Upper lobe of left lung (tissue), 6 donors: ENCODE measurements at regions not wholly inside any gene's neighbourhood (a gene's known extent, or its start where the extent isn't known, plus 50 kb on each side); places are given as distances from the start of the nearest gene placed in this dataset.
A peak's percentile ranks its signal among the peaks of the same experiment; 100 is the strongest.

ENCODE experiments used
- ATAC-seq, 2 donors: fragments of 200-7000 bp; cut with Tn5 transposase; one replicate each; pipeline ENCODE4 v1.9.1; 2022; ENCODE audit warnings: mild to moderate bottlenecking in 2 of 2, moderate library complexity in 2 of 2; ENCODE audit not compliant: low FRiP score in 2 of 2
- DNase-seq, 2 donors: peaks; one replicate each; pipeline ENCODE4 v3.0.0-alpha.2; 2019 to 2020
- H3K27ac ChIP-seq, 4 donors: fragments of 200-600 bp; sonication (generic); one replicate each; pipeline ENCODE4 v1.5.1; 2016 to 2019
- H3K27me3 ChIP-seq, 4 donors: fragments of 200-600 bp; sonication (generic); one replicate each; pipeline ENCODE4 v1.5.1; 2017 to 2019
- H3K36me3 ChIP-seq, 4 donors: fragments of 200-600 bp; sonication (generic); one replicate each; pipeline ENCODE4 v1.5.1; 2016 to 2019
- H3K4me1 ChIP-seq, 4 donors: fragments of 200-600 bp; sonication (generic); one replicate each; pipeline ENCODE4 v1.5.1; 2018 to 2019
- H3K4me3 ChIP-seq, 4 donors: fragments of 200-600 bp; sonication (generic); one replicate each; pipeline ENCODE4 v1.5.1; 2017 to 2019; ENCODE audit warnings: mild to moderate bottlenecking in 2 of 4, moderate library complexity in 1 of 4
- H3K9me3 ChIP-seq, 4 donors: fragments of 200-600 bp; sonication (generic); one replicate each; pipeline ENCODE4 v1.5.1; 2018 to 2019
- EP300 ChIP-seq, 4 donors: sonication (generic); formaldehyde crosslinking; IDR thresholded peaks; one replicate each; pipeline ENCODE4 v1.5.1; 2017; ENCODE audit warnings: antibody characterized with exemption in 4 of 4, control low read depth in 2 of 4
- POLR2A ChIP-seq, 4 donors: fragments of 450-650 bp; IDR thresholded peaks; one replicate each; pipeline ENCODE4 v1.5.1; 2016 to 2017; ENCODE audit warnings: antibody characterized with exemption in 4 of 4, mild to moderate bottlenecking in 2 of 4
- POLR2AphosphoS5 ChIP-seq, 2 donors: sonication (generic); formaldehyde crosslinking; IDR thresholded peaks; one replicate each; pipeline ENCODE4 v1.5.1; 2017; ENCODE audit warnings: antibody characterized with exemption in 2 of 2
- WGBS, 2 donors: methylation state at CpG; one replicate each; pipeline ENCODE4 v1.1.5; 2017 to 2018; 5-methylcytosine and 5-hydroxymethylcytosine counted together
- TF ChIP-seq, protein P1 (sequence below), 6 experiments: fragments of 450-650 bp in 4 of 6; fragments of 200-600 bp in 2 of 6; sonication (generic) in 2 of 6; IDR thresholded peaks; one replicate each; pipeline ENCODE4 v1.5.1; 2016 to 2019; ENCODE audit warnings: antibody characterized with exemption in 6 of 6
- donor health status: DM: no; HTN: no; CAD: no; lungs with moderate emphysema.
- donor health status: DM: no; HTN: yes; CAD: no; lungs with severe emphysema.

DNA sequence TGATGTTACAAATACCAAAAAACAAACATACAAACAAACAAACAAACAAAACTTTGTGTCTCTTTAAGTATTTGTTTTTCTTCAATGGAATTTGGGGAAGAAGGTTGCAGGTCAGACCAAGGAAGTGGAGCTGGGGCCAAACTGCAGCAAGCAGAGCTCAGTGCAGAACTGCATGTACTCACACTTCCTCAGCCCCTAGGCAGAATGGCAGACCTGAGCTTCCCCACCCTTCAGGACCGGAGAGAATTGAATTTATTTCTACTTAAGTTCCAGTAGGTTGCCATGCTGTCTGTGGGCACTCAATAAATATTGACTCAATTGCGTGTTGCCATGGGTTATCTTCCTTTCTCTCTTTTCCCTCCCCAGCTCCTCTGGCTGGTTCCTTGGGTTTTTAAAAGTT lies 173.6 kb downstream of the PTGER3 start:
- H3K4me1 ChIP-seq: peaks cover 0 to 3% (median 0%) of the 10 kb centered on the region in 4 donors

DNA sequence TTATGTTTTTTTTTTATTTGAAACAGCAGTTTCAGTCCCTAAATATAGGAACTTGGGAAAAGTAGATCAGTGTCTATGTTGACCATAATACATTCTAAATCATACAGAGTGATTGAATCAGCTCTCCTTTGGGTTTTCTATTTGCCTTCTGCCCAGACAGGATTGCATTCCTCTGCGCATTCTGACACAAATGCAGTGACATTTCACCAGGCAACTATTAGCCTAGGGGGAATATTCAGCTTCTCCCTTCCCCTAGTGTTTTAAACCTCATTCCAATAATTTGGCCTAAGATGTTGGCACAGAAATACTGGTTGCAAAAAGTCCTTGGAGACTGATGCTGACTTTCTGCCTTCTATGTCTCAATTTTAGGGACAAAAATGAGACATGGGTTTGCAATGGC lies 172.8 kb downstream of the PTGER3 start:
- no peaks in the 10 kb centered on the region for H3K27me3 ChIP-seq
- peaks cover 0 to 3% (median 0%) of the 10 kb centered on the region in 4 donors for H3K4me1 ChIP-seq
- TF ChIP-seq, protein P1, sequence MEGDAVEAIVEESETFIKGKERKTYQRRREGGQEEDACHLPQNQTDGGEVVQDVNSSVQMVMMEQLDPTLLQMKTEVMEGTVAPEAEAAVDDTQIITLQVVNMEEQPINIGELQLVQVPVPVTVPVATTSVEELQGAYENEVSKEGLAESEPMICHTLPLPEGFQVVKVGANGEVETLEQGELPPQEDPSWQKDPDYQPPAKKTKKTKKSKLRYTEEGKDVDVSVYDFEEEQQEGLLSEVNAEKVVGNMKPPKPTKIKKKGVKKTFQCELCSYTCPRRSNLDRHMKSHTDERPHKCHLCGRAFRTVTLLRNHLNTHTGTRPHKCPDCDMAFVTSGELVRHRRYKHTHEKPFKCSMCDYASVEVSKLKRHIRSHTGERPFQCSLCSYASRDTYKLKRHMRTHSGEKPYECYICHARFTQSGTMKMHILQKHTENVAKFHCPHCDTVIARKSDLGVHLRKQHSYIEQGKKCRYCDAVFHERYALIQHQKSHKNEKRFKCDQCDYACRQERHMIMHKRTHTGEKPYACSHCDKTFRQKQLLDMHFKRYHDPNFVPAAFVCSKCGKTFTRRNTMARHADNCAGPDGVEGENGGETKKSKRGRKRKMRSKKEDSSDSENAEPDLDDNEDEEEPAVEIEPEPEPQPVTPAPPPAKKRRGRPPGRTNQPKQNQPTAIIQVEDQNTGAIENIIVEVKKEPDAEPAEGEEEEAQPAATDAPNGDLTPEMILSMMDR (IDR thresholded peaks at IDR 0.05): no peak
- TF ChIP-seq EP300 (IDR thresholded peaks at IDR 0.05) (no peak), POLR2A (IDR thresholded peaks at IDR 0.05) (no peak), POLR2AphosphoS5 (IDR thresholded peaks at IDR 0.05) (no peak)
- no peak overlapping the region for H3K27ac ChIP-seq
- H3K4me3 ChIP-seq: no peak overlapping the region
- 79 to 88% methylated on average over 1 of the region's 1 CpG for WGBS, 2 donors
- no peaks in the 10 kb centered on the region for H3K36me3 ChIP-seq
- H3K9me3 ChIP-seq: no peaks in the 10 kb centered on the region
- DNase-seq (no peak), ATAC-seq (no peak)

More for the DNA sequence above, 173.6 kb downstream of the PTGER3 start:
- DNase-seq: no peak
- peak in 1 of 2 donors; percentile 58 for ATAC-seq
- Histone ChIP-seq H3K27me3 (no peaks in the 10 kb centered on the region), H3K27ac (no peak overlapping the region), H3K4me3 (no peak overlapping the region), H3K9me3 (peaks cover 0 to 3% (median 0%) of the 10 kb centered on the region in 4 donors), H3K36me3 (no peaks in the 10 kb centered on the region)
- WGBS, 2 donors: 38 to 47% methylated on average over 2 of the region's 2 CpGs
- TF ChIP-seq POLR2AphosphoS5 (IDR thresholded peaks at IDR 0.05) (no peak), POLR2A (IDR thresholded peaks at IDR 0.05) (no peak), EP300 (IDR thresholded peaks at IDR 0.05) (no peak)
- TF ChIP-seq, protein P1 (IDR thresholded peaks at IDR 0.05): no peak

DNA sequence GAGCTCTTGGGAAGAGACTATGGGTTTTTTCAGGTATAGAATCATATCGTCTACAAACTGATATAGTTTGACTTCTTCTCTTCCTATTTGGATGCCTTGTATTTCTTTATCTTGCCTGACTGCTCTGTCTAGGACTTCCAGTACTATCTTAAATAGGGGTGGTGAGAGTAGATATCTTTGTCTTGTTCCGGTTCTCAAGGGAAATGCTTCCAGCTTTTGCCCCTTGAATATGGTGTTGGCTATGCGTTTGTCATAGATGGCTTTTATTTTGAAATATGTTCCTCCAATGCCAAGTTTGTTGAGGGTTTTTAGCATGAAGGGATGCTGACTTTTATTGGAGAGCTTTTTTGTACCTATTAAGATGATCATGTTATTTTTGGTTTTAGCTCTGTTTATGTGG lies 170.3 kb downstream of the PTGER3 start:
- H3K4me3 ChIP-seq: no peak overlapping the region
- no peak overlapping the region for H3K27ac ChIP-seq
- no peaks in the 10 kb centered on the region for H3K27me3 ChIP-seq
- peaks cover 0 to 3% (median 0%) of the 10 kb centered on the region in 4 donors for H3K4me1 ChIP-seq
- no peaks in the 10 kb centered on the region for H3K9me3 ChIP-seq
- DNase-seq (no peak), ATAC-seq (no peak)
- 81 to 83% methylated on average over 3 of the region's 3 CpGs for WGBS, 2 donors
- TF ChIP-seq, protein P1 (IDR thresholded peaks at IDR 0.05): no peak
- no peak for TF ChIP-seq POLR2AphosphoS5 (IDR thresholded peaks at IDR 0.05)
- TF ChIP-seq POLR2A (IDR thresholded peaks at IDR 0.05): no peak
- TF ChIP-seq EP300 (IDR thresholded peaks at IDR 0.05): no peak
- H3K36me3 ChIP-seq: no peaks in the 10 kb centered on the region

DNA sequence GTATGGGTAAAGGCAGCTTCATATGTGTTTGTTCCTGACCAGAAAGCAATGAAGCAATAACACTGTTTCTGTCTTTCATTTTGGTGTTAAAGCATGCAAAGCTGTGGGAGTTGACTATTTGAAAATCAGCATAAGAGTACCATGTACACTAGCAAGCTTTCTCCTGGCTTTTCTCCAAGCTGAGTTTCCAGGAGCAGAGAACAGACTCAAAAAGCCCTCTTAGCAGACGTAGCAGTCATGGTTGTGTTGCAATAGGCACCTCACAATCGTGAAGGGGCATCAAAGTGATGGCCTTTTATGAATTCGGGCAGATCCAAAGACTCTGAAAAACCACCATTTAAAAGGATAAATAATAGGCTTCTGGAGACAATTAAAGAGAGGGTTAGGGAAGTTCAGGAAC lies 159.7 kb downstream of the PTGER3 start:
- Histone ChIP-seq H3K4me3 (no peak overlapping the region), H3K9me3 (no peaks in the 10 kb centered on the region), H3K36me3 (no peaks in the 10 kb centered on the region), H3K27ac (no peak overlapping the region), H3K4me1 (peaks cover 0 to 9% (median 0%) of the 10 kb centered on the region in 4 donors), H3K27me3 (no peaks in the 10 kb centered on the region)
- TF ChIP-seq, protein P1 (IDR thresholded peaks at IDR 0.05): no peak
- peak in 1 of 2 donors; percentile 31 for DNase-seq
- no peak for ATAC-seq
- 27 to 48% methylated on average over 3 of the region's 3 CpGs for WGBS, 2 donors

DNA sequence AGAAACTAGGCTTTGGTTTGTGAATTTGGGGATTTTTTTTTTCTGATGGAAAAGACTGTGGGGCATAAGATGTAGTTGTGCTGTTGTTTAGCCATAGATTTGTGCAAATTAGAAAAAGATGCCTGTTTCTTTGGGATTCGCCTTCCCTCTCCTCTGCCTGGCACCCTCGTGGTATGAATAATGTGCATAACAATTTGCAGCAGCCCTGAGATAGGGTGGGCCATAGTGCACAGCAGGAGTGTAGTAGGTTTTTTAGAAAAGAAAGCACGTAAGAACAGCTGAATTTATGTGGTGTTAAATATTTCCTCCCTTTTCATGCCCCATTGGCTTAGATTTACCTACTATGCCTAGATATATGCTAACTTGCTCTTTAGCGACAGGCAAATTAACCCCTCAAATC lies 158.9 kb downstream of the PTGER3 start:
- Histone ChIP-seq H3K9me3 (no peaks in the 10 kb centered on the region), H3K36me3 (no peaks in the 10 kb centered on the region), H3K4me3 (no peak overlapping the region), H3K27ac (no peak overlapping the region), H3K27me3 (no peaks in the 10 kb centered on the region), H3K4me1 (peaks cover 0 to 9% (median 0%) of the 10 kb centered on the region in 4 donors)
- ATAC-seq (no peak), DNase-seq (no peak)
- WGBS, 2 donors: 78 to 82% methylated on average over 4 of the region's 4 CpGs
- no peak for TF ChIP-seq POLR2A (IDR thresholded peaks at IDR 0.05)
- TF ChIP-seq POLR2AphosphoS5 (IDR thresholded peaks at IDR 0.05): no peak
- no peak for TF ChIP-seq EP300 (IDR thresholded peaks at IDR 0.05)
- TF ChIP-seq, protein P1 (IDR thresholded peaks at IDR 0.05): no peak
